DOHH2 (cell line): ENCODE measurements at regions not wholly inside any gene's neighbourhood (a gene's known extent, or its start where the extent isn't known, plus 50 kb on each side); places are given as distances from the start of the nearest gene placed in this dataset.

ENCODE experiments used
- H3F3A ChIP-seq: fragments of 200-600 bp; sonication (generic), shearing (Covaris generic); 2 replicates; pipeline ENCODE4 v1.6.0; 2016; ENCODE audit warnings: antibody characterized with exemption, mild to moderate bottlenecking; ENCODE audit not compliant: control insufficient read depth, insufficient read depth
- H3K27ac ChIP-seq: fragments of 200-600 bp; sonication (generic); 2 replicates; pipeline ENCODE4 v1.5.1; 2014; ENCODE audit warnings: low read depth, mild to moderate bottlenecking, low read length, moderate library complexity
- H3K27me3 ChIP-seq: fragments of 200-600 bp; sonication (generic); 2 replicates; pipeline ENCODE4 v1.6.1; 2014; ENCODE audit warnings: mild to moderate bottlenecking, low read length, mixed read lengths; ENCODE audit not compliant: control insufficient read depth
- H3K36me3 ChIP-seq: fragments of 200-600 bp; sonication (generic); 2 replicates; pipeline ENCODE4 v1.6.1; 2014; ENCODE audit warnings: mild to moderate bottlenecking, low read length, moderate library complexity, mixed read lengths; ENCODE audit not compliant: control insufficient read depth
- H3K4me1 ChIP-seq: fragments of 200-600 bp; sonication (generic); 2 replicates; pipeline ENCODE4 v1.6.1; 2014; ENCODE audit warnings: mild to moderate bottlenecking, low read length, mixed read lengths; ENCODE audit not compliant: control insufficient read depth
- H3K4me2 ChIP-seq: fragments of 200-600 bp; sonication (generic); 2 replicates; pipeline ENCODE4 v1.6.0; 2014; ENCODE audit warnings: mild to moderate bottlenecking, low read length, moderate library complexity
- H3K4me3 ChIP-seq: fragments of 200-600 bp; sonication (generic); 2 replicates; pipeline ENCODE4 v1.5.1; 2014; ENCODE audit warnings: mild to moderate bottlenecking, low read length, mixed read lengths
- H3K79me2 ChIP-seq: fragments of 200-600 bp; sonication (generic); 2 replicates; pipeline ENCODE4 v1.6.1; 2014; ENCODE audit warnings: mild to moderate bottlenecking, low read length, mixed read lengths; ENCODE audit not compliant: control insufficient read depth
- H3K9me2 ChIP-seq: fragments of 200-600 bp; sonication (generic); replicated peaks from 2 replicates; pipeline ENCODE4 v1.6.1; 2014; ENCODE audit warnings: mild to moderate bottlenecking, low read length, mixed read lengths; ENCODE audit not compliant: control insufficient read depth
- H3K9me3 ChIP-seq: fragments of 200-600 bp; sonication (generic); 2 replicates; pipeline ENCODE4 v1.6.1; 2014; ENCODE audit warnings: antibody characterized with exemption, low read length, mixed read lengths; ENCODE audit not compliant: control insufficient read depth, insufficient read depth
- H4K20me1 ChIP-seq: fragments of 200-600 bp; sonication (generic); 2 replicates; pipeline ENCODE4 v1.6.0; 2014; ENCODE audit warnings: low read depth, mild to moderate bottlenecking, antibody characterized with exemption, low read length, moderate library complexity; ENCODE audit not compliant: control insufficient read depth, insufficient read depth
- CTCF ChIP-seq: fragments of 200-600 bp; sonication (generic); IDR thresholded peaks from one replicate; pipeline ENCODE4 v1.5.1; 2014; ENCODE audit warnings: antibody characterized with exemption, mild to moderate bottlenecking, low read depth, low read length; ENCODE audit not compliant: poor library complexity, severe bottlenecking
- EZH2phosphoT487 ChIP-seq: fragments of 200-600 bp; sonication (generic); IDR thresholded peaks from 2 replicates; pipeline ENCODE4 v1.6.1; 2017; ENCODE audit warnings: borderline replicate concordance, mild to moderate bottlenecking, antibody characterized with exemption, low read length, moderate library complexity, mixed read lengths

GRCh38 chr7:94182721-94183120 is 178.6 kb upstream of the BET1 start:
- H3K36me3 ChIP-seq = no peaks in the 10 kb centered on the region
- H3K79me2 ChIP-seq = no peaks in the 10 kb centered on the region
- no peaks in the 10 kb centered on the region for H3K27me3 ChIP-seq
- H3K4me3 ChIP-seq = no peak overlapping the region
- no peaks in the 10 kb centered on the region for H3F3A ChIP-seq
- H3K4me2 ChIP-seq = no peak overlapping the region
- H3K27ac ChIP-seq = no peak overlapping the region
- no peaks in the 10 kb centered on the region for H3K9me2 ChIP-seq
- H3K9me3 ChIP-seq = no peaks in the 10 kb centered on the region
- no peaks in the 10 kb centered on the region for H3K4me1 ChIP-seq
- no peaks in the 10 kb centered on the region for H4K20me1 ChIP-seq
- TF ChIP-seq EZH2phosphoT487 (no peak), CTCF (no peak)

GRCh38 chr7:94183289-94183749 is 179.2 kb upstream of the BET1 start:
- Histone ChIP-seq H4K20me1 (no peaks in the 10 kb centered on the region), H3K4me3 (no peak overlapping the region), H3K27me3 (no peaks in the 10 kb centered on the region), H3K9me2 (no peaks in the 10 kb centered on the region), H3K4me2 (no peak overlapping the region), H3K4me1 (no peaks in the 10 kb centered on the region), H3K36me3 (no peaks in the 10 kb centered on the region), H3K27ac (no peak overlapping the region), H3K9me3 (no peaks in the 10 kb centered on the region), H3F3A (no peaks in the 10 kb centered on the region), H3K79me2 (no peaks in the 10 kb centered on the region)
- TF ChIP-seq EZH2phosphoT487 (no peak), CTCF (no peak)

- Histone ChIP-seq H3K27me3 (no peaks in the 10 kb centered on the region), H4K20me1 (no peaks in the 10 kb centered on the region), H3F3A (no peaks in the 10 kb centered on the region), H3K4me3 (no peak overlapping the region), H3K36me3 (no peaks in the 10 kb centered on the region), H3K79me2 (no peaks in the 10 kb centered on the region), H3K4me1 (no peaks in the 10 kb centered on the region), H3K9me3 (no peaks in the 10 kb centered on the region), H3K9me2 (no peaks in the 10 kb centered on the region), H3K4me2 (no peak overlapping the region), H3K27ac (no peak overlapping the region)
- TF ChIP-seq CTCF (no peak), EZH2phosphoT487 (no peak)
Measured at GRCh38 chr7:94183891-94184290, 179.7 kb upstream of the BET1 start.

GRCh38 chr7:94188350-94188749 is 184.2 kb upstream of the BET1 start:
- Histone ChIP-seq H3K9me3 (peaks cover 3% of the 10 kb centered on the region; the same call in 1 of the 2 replicates), H3K4me3 (no peak overlapping the region), H3K4me1 (no peaks in the 10 kb centered on the region), H3F3A (no peaks in the 10 kb centered on the region), H3K79me2 (no peaks in the 10 kb centered on the region), H4K20me1 (no peaks in the 10 kb centered on the region), H3K27me3 (no peaks in the 10 kb centered on the region), H3K36me3 (no peaks in the 10 kb centered on the region), H3K27ac (no peak overlapping the region), H3K9me2 (no peaks in the 10 kb centered on the region), H3K4me2 (no peak overlapping the region)
- no peak for TF ChIP-seq EZH2phosphoT487
- TF ChIP-seq CTCF = no peak
